GM12878 (cell line): ENCODE measurements at regions not wholly inside any gene's neighbourhood (a gene's known extent, or its start where the extent isn't known, plus 50 kb on each side); places are given as distances from the start of the nearest gene placed in this dataset.

ENCODE experiments used
- CHD1 ChIP-seq: IDR thresholded peaks from 2 replicates; pipeline ENCODE4 v1.6.1; 2012; ENCODE audit warnings: low read depth, low read length, improper control_type of control experiment
- CHD2 ChIP-seq: IDR thresholded peaks from 2 replicates; pipeline ENCODE4 v1.6.1; 2011; ENCODE audit warnings: low read depth, low read length, improper control_type of control experiment, borderline replicate concordance
- CTCF ChIP-seq, 3 experiments: IDR thresholded peaks in 2 of 3; conservative IDR thresholded peaks in 1 of 3; 2 replicates each; pipeline ENCODE4 v1.5.1; 2011; ENCODE audit warnings: low read depth in 3 of 3, low read length in 3 of 3, mild to moderate bottlenecking in 3 of 3, control low read depth in 2 of 3, moderate library complexity in 2 of 3, inconsistent platforms in 1 of 3, mixed read lengths in 1 of 3; ENCODE audit not compliant: control insufficient read depth in 2 of 3, insufficient read depth in 1 of 3; ENCODE audit errors: extremely low read depth in 1 of 3
- DPF2 ChIP-seq: fragments of 450-650 bp; IDR thresholded peaks from 2 replicates; pipeline ENCODE4 v1.6.1; 2017; ENCODE audit warnings: mild to moderate bottlenecking
- EP300 ChIP-seq, 2 experiments: fragments of 150-350 bp in 1 of 2; IDR thresholded peaks; 2 replicates each; pipeline ENCODE4 v1.6.1; 2011 to 2012; ENCODE audit warnings: low read depth in 2 of 2, low read length in 2 of 2, borderline replicate concordance in 1 of 2, improper control_type of control experiment in 1 of 2, inconsistent platforms in 1 of 2; ENCODE audit not compliant: control insufficient read depth in 1 of 2
- ESRRA ChIP-seq: IDR thresholded peaks from 2 replicates; pipeline ENCODE4 v1.6.1; 2012; ENCODE audit warnings: mild to moderate bottlenecking, low read length, improper control_type of control experiment
- FOXM1 ChIP-seq: IDR thresholded peaks from 2 replicates; pipeline ENCODE4 v1.6.1; 2012; ENCODE audit warnings: low read depth, mild to moderate bottlenecking, inconsistent platforms, low read length, moderate library complexity
- RAD21 ChIP-seq: IDR thresholded peaks from 2 replicates; pipeline ENCODE4 v1.6.1; 2011; ENCODE audit warnings: mild to moderate bottlenecking, low read depth, low read length, moderate library complexity; ENCODE audit not compliant: insufficient read depth
- USF1 ChIP-seq: IDR thresholded peaks from 2 replicates; pipeline ENCODE4 v1.6.1; 2011; ENCODE audit warnings: borderline replicate concordance, low read depth, mild to moderate bottlenecking, moderate library complexity, mixed read lengths, low read length; ENCODE audit not compliant: insufficient read depth; ENCODE audit errors: extremely low read length
- ZNF274 ChIP-seq: IDR thresholded peaks from one replicate; pipeline ENCODE4 v1.8.0; 2011; ENCODE audit not compliant: insufficient read length, insufficient read depth
- TF ChIP-seq, protein P1 (sequence below): fragments of 450-650 bp; conservative IDR thresholded peaks from 2 replicates; pipeline ENCODE4 v1.6.1; 2017; ENCODE audit warnings: mild to moderate bottlenecking, moderate library complexity
- TF ChIP-seq, protein P2 (sequence below): fragments of 450-650 bp; IDR thresholded peaks from 2 replicates; pipeline ENCODE4 v1.6.1; 2017; ENCODE audit warnings: mild to moderate bottlenecking, moderate library complexity

- TF ChIP-seq, protein P1, sequence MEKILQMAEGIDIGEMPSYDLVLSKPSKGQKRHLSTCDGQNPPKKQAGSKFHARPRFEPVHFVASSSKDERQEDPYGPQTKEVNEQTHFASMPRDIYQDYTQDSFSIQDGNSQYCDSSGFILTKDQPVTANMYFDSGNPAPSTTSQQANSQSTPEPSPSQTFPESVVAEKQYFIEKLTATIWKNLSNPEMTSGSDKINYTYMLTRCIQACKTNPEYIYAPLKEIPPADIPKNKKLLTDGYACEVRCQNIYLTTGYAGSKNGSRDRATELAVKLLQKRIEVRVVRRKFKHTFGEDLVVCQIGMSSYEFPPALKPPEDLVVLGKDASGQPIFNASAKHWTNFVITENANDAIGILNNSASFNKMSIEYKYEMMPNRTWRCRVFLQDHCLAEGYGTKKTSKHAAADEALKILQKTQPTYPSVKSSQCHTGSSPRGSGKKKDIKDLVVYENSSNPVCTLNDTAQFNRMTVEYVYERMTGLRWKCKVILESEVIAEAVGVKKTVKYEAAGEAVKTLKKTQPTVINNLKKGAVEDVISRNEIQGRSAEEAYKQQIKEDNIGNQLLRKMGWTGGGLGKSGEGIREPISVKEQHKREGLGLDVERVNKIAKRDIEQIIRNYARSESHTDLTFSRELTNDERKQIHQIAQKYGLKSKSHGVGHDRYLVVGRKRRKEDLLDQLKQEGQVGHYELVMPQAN = no peak
- TF ChIP-seq CTCF (IDR thresholded peaks at IDR 0.05 in 2 of 3, conservative IDR thresholded peaks at IDR 0.05 in 1 of 3; ENCODE audit: control insufficient read depth in 2 of 3, extremely low read depth in 1 of 3, insufficient read depth in 1 of 3, low read depth in 3 of 3, low read length in 3 of 3) (no peak), ESRRA (no peak), DPF2 (no peak), ZNF274 (no peak), FOXM1 (no peak), USF1 (no peak), CHD1 (no peak), CHD2 (no peak), EP300 (IDR thresholded peaks at IDR 0.05; ENCODE audit: borderline replicate concordance in 1 of 2, control insufficient read depth in 1 of 2, low read depth in 2 of 2, low read length in 2 of 2) (no peak), RAD21 (no peak)
- TF ChIP-seq, protein P2, sequence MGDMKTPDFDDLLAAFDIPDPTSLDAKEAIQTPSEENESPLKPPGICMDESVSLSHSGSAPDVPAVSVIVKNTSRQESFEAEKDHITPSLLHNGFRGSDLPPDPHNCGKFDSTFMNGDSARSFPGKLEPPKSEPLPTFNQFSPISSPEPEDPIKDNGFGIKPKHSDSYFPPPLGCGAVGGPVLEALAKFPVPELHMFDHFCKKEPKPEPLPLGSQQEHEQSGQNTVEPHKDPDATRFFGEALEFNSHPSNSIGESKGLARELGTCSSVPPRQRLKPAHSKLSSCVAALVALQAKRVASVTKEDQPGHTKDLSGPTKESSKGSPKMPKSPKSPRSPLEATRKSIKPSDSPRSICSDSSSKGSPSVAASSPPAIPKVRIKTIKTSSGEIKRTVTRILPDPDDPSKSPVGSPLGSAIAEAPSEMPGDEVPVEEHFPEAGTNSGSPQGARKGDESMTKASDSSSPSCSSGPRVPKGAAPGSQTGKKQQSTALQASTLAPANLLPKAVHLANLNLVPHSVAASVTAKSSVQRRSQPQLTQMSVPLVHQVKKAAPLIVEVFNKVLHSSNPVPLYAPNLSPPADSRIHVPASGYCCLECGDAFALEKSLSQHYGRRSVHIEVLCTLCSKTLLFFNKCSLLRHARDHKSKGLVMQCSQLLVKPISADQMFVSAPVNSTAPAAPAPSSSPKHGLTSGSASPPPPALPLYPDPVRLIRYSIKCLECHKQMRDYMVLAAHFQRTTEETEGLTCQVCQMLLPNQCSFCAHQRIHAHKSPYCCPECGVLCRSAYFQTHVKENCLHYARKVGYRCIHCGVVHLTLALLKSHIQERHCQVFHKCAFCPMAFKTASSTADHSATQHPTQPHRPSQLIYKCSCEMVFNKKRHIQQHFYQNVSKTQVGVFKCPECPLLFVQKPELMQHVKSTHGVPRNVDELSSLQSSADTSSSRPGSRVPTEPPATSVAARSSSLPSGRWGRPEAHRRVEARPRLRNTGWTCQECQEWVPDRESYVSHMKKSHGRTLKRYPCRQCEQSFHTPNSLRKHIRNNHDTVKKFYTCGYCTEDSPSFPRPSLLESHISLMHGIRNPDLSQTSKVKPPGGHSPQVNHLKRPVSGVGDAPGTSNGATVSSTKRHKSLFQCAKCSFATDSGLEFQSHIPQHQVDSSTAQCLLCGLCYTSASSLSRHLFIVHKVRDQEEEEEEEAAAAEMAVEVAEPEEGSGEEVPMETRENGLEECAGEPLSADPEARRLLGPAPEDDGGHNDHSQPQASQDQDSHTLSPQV = no peak
Observed at GRCh38 chr4:100823993-100824323, 306.1 kb upstream of the EMCN start.
